Inflammatory macrophage treated with lipopolysaccharide for 4 hours (primary cell): ENCODE measurements at regions not wholly inside any gene's neighbourhood (a gene's known extent, or its start where the extent isn't known, plus 50 kb on each side); places are given as distances from the start of the nearest gene placed in this dataset.

Experiments
- DNase-seq: peaks from one replicate; pipeline ENCODE4 v3.0.0-alpha.2; 2020

GRCh38 chr21:32183396-32183795, 95.5 kb downstream of the MIS18A start:
- DNase-seq = no peak

GRCh38 chr21:32182449-32182848, 96.4 kb downstream of the MIS18A start:
- DNase-seq = no peak

- DNase-seq = no peak
Measured at GRCh38 chr21:32181457-32181856, 97.4 kb downstream of the MIS18A start.

- no peak for DNase-seq
Measured at GRCh38 chr21:32174819-32175218, 104.0 kb downstream of the MIS18A start.

- no peak for DNase-seq
Measured at GRCh38 chr21:32173121-32173724, 105.6 kb downstream of the MIS18A start.

- no peak for DNase-seq
Measured at GRCh38 chr21:32172106-32172505, 106.7 kb downstream of the MIS18A start.

- no peak for DNase-seq
Measured at GRCh38 chr21:32167513-32167912, 111.3 kb downstream of the MIS18A start.

GRCh38 chr21:32163386-32163785, 115.5 kb downstream of the MIS18A start:
- no peak for DNase-seq

GRCh38 chr21:32162727-32163320, 116.0 kb downstream of the MIS18A start:
- DNase-seq = no peak

GRCh38 chr21:32155226-32155625, 123.6 kb downstream of the MIS18A start:
- no peak for DNase-seq

GRCh38 chr21:32147041-32147440, 131.8 kb downstream of the MIS18A start:
- DNase-seq = no peak

- DNase-seq = no peak
Measured at GRCh38 chr21:32144851-32145250, 134.0 kb downstream of the MIS18A start.

GRCh38 chr21:32143241-32143939, 135.5 kb downstream of the MIS18A start:
- DNase-seq = no peak

- DNase-seq = no peak
Measured at GRCh38 chr21:32141318-32141633, 137.6 kb downstream of the MIS18A start.

- no peak for DNase-seq
Measured at GRCh38 chr21:32140604-32141317, 138.1 kb downstream of the MIS18A start.

- no peak for DNase-seq
Measured at GRCh38 chr21:32140151-32140550, 138.7 kb downstream of the MIS18A start.

- no peak for DNase-seq
Measured at GRCh38 chr21:32138658-32139057, 140.2 kb downstream of the MIS18A start.

- no peak for DNase-seq
Measured at GRCh38 chr21:32137931-32138330, 140.9 kb downstream of the MIS18A start.

GRCh38 chr21:32137266-32137665, 141.6 kb downstream of the MIS18A start:
- no peak for DNase-seq

- DNase-seq = no peak
Measured at GRCh38 chr21:32136546-32136945, 142.3 kb downstream of the MIS18A start.

- DNase-seq = no peak
Measured at GRCh38 chr21:32135401-32136363, 143.2 kb downstream of the MIS18A start.

- DNase-seq = no peak
Measured at GRCh38 chr21:32134441-32135130, 144.3 kb downstream of the MIS18A start.
